Kidney (tissue), 13 donors: ENCODE measurements at regions not wholly inside any gene's neighbourhood (a gene's known extent, or its start where the extent isn't known, plus 50 kb on each side); places are given as distances from the start of the nearest gene placed in this dataset.

Experiments
- DNase-seq, 5 donors: peaks; one replicate each; pipeline ENCODE4 v3.0.0-alpha.2; 2013 to 2020
- FAIRE-seq: peaks from 2 replicates; lab custom pipeline; 2012; peaks lifted over from hg19 to GRCh38; lab: Jason Lieb, UNC
- H3K27ac ChIP-seq, 2 donors: one replicate each; pipeline ENCODE4 v1.7.0; 2013; ENCODE audit warnings: low read depth in 2 of 2, low read length in 2 of 2, inconsistent platforms in 1 of 2
- H3K27me3 ChIP-seq: one replicate; pipeline ENCODE4 v1.7.1; 2013; ENCODE audit warnings: low read length, inconsistent platforms; ENCODE audit not compliant: control insufficient read depth, insufficient read depth
- H3K36me3 ChIP-seq, 3 donors: one replicate each; pipeline versions ENCODE4 v1.7.0 to v1.7.1; 2013; ENCODE audit warnings: low read length in 3 of 3, control low read depth in 1 of 3, inconsistent platforms in 1 of 3; ENCODE audit not compliant: insufficient read depth in 3 of 3, control insufficient read depth in 2 of 3
- H3K4me1 ChIP-seq, 3 donors: one replicate each; pipeline versions ENCODE4 v1.7.0 to v1.7.1; 2013; ENCODE audit warnings: low read length in 3 of 3, inconsistent platforms in 1 of 3, low read depth in 1 of 3; ENCODE audit not compliant: control insufficient read depth in 2 of 3, insufficient read depth in 2 of 3
- H3K4me3 ChIP-seq, 3 donors: one replicate each; pipeline versions ENCODE4 v1.7.0 to v1.8.1; 2013; ENCODE audit warnings: low read length in 3 of 3, control low read depth in 1 of 3, inconsistent platforms in 1 of 3
- H3K9ac ChIP-seq, 3 donors: one replicate each; pipeline versions ENCODE4 v1.7.0 to v1.7.1; 2013; ENCODE audit warnings: low read length in 3 of 3, control low read depth in 1 of 3, inconsistent platforms in 1 of 3
- H3K9me3 ChIP-seq, 3 donors: one replicate each; pipeline versions ENCODE4 v1.7.0 to v1.7.1; 2013; ENCODE audit warnings: low read length in 3 of 3, control low read depth in 1 of 3, inconsistent platforms in 1 of 3; ENCODE audit not compliant: control insufficient read depth in 2 of 3, insufficient read depth in 1 of 3
- intact Hi-C: fragments of 100-400 bp; cut with DNase I; formaldehyde crosslinking; loops from one replicate; pipeline ENCODE4 v1.11.1; 2022
- TF ChIP-seq, protein P1 (sequence below): IDR thresholded peaks from 3 replicates; pipeline ENCODE4 v1.5.1; 2012; ENCODE audit warnings: mild to moderate bottlenecking, moderate library complexity, borderline replicate concordance; ENCODE audit not compliant: insufficient read depth; ENCODE audit errors: extremely low read depth
- donor health status: control.
- donor health status: control.
- donor health status: control.
- donor health status: control.
- donor health status: control.
- donor health status: DM: yes; HTN: yes; CAD: no.
- donor health status: Normal renal cell carcinoma (clear cell type).

DNA sequence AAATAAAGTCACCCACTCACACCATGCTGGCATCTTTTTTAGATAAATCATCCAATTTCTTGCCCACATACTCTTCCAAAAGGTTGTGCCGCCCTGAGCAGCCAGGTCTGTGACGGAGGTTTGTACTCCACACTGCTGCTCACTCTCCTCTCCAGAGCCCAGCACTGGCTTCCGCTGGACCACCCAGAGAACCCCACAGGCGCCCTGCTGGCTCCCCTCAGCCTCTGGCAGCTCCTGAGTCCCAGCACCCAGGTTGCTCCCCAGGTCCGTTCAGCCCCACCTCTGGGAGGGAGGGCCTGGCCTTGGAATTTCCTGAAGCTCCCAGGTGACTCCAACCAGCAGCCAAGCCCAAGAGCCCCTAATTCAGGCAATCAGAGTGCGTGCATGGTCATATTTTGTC lies 131.7 kb upstream of the CST7 start:
- FAIRE-seq (no peak), DNase-seq (no peak)
- H3K9me3 ChIP-seq = no peaks in the 10 kb centered on the region
- H3K4me1 ChIP-seq = no peaks in the 10 kb centered on the region
- H3K4me3 ChIP-seq = no peak overlapping the region
- H3K27ac ChIP-seq = no peak overlapping the region
- no peak overlapping the region for H3K9ac ChIP-seq
- TF ChIP-seq, protein P1, sequence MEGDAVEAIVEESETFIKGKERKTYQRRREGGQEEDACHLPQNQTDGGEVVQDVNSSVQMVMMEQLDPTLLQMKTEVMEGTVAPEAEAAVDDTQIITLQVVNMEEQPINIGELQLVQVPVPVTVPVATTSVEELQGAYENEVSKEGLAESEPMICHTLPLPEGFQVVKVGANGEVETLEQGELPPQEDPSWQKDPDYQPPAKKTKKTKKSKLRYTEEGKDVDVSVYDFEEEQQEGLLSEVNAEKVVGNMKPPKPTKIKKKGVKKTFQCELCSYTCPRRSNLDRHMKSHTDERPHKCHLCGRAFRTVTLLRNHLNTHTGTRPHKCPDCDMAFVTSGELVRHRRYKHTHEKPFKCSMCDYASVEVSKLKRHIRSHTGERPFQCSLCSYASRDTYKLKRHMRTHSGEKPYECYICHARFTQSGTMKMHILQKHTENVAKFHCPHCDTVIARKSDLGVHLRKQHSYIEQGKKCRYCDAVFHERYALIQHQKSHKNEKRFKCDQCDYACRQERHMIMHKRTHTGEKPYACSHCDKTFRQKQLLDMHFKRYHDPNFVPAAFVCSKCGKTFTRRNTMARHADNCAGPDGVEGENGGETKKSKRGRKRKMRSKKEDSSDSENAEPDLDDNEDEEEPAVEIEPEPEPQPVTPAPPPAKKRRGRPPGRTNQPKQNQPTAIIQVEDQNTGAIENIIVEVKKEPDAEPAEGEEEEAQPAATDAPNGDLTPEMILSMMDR = no peak
- intact Hi-C loops = no loop called here
- H3K36me3 ChIP-seq = no peaks in the 10 kb centered on the region
- no peaks in the 10 kb centered on the region for H3K27me3 ChIP-seq

DNA sequence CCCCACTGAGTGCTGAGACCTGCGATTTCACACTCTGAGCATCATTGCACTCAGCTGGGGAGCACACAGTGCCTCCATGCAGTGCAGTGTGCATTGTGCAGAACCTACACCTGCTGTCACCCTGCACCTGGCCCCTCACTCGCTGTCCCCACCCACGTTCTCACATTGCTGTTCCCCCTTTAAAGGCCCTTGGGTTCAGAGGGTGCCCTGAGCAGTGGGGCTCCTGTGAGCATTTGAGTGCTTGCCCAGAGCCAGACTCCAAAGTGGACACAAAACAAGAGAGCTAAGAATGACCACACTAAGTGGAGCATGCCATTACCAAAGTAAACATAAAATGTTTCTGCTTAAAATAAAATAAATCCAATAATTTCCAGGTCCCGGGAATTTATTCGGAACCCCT lies 131.0 kb upstream of the CST7 start:
- Histone ChIP-seq H3K4me3 (no peak overlapping the region), H3K27me3 (no peaks in the 10 kb centered on the region), H3K4me1 (no peaks in the 10 kb centered on the region), H3K36me3 (no peaks in the 10 kb centered on the region), H3K27ac (no peak overlapping the region), H3K9ac (no peak overlapping the region), H3K9me3 (no peaks in the 10 kb centered on the region)
- TF ChIP-seq, protein P1 = no peak
- DNase-seq (no peak), FAIRE-seq (no peak)
- intact Hi-C loops = no loop called here

DNA sequence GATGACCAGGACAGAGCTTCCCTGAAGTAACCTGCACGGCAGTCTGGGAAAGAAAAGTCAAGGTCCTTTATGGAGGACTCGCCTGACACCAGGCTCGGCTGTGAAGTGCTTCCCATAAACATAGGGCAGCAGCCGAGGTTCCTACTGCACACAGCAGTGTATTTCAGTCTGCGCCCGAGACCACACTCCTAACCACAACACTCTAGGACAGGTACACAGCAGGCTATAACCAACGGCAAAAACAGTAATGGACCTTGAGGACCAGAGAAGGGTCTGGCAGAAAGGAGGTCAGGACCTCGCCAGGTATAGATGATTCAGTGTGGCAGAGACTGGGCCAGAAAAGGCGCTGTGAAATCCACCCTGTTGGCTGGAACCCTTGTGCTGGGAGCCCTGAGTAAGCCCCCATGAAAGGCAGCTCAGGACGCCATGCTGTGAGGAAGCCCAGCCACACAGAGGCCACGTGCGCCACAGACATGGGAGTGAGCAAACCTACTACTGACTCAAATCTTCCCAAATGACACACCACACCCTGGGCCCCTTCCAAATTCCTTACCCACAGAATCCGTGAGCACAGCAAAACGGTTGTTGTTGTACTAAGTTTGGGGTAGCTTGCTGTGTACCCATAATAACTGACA lies 129.6 kb upstream of the CST7 start:
- no peak overlapping the region for H3K27ac ChIP-seq
- TF ChIP-seq, protein P1 = no peak
- FAIRE-seq (no peak), DNase-seq (no peak)
- no peaks in the 10 kb centered on the region for H3K9me3 ChIP-seq
- H3K4me3 ChIP-seq = no peak overlapping the region
- no peak overlapping the region for H3K9ac ChIP-seq
- H3K27me3 ChIP-seq = no peaks in the 10 kb centered on the region
- intact Hi-C loops = no loop called here
- no peaks in the 10 kb centered on the region for H3K4me1 ChIP-seq
- H3K36me3 ChIP-seq = no peaks in the 10 kb centered on the region

DNA sequence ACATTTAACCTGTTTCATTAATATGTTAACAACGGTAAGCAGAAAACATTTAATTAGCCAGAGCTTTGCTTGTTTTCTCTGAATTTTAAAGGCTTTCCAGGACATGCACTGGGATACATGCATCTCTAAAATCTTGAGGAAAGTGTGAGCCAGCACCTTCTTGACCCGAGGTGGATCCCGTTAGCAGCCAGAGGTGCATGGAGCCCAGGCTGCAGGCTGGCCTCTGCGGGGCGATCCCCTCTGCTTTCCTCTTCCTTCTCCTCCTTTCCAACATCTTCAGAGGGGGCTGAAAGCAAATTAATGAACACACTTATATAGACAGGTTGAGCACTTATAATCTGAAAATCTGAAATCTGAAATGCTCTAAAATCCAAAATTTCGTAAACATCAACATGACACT lies 128.7 kb upstream of the CST7 start:
- H3K4me3 ChIP-seq = no peak overlapping the region
- no peaks in the 10 kb centered on the region for H3K36me3 ChIP-seq
- no peak for DNase-seq
- H3K4me1 ChIP-seq = no peaks in the 10 kb centered on the region
- no peak overlapping the region for H3K9ac ChIP-seq
- FAIRE-seq = no peak
- intact Hi-C loops = no loop called here
- no peaks in the 10 kb centered on the region for H3K27me3 ChIP-seq
- no peaks in the 10 kb centered on the region for H3K9me3 ChIP-seq
- TF ChIP-seq, protein P1 = no peak
- no peak overlapping the region for H3K27ac ChIP-seq
